ENCODE measurements at regions not wholly inside any gene's neighbourhood (a gene's known extent, or its start where the extent isn't known, plus 50 kb on each side); places are given as distances from the start of the nearest gene placed in this dataset.

GRCh38 chr15:39312984-39313383, 267.9 kb upstream of the THBS1 start:
- H2AFZ ChIP-seq (ENCODE audit: low read length): no peak overlapping the region
- H3K27ac ChIP-seq (ENCODE audit: low read depth, low read length, poor library complexity, severe bottlenecking): no peak overlapping the region
- no peaks in the 10 kb centered on the region for H4K20me1 ChIP-seq (ENCODE audit: insufficient read depth, low read length)
- no peaks in the 10 kb centered on the region for H3K9me3 ChIP-seq (ENCODE audit: low read length)
- CTCF ChIA-PET (ENCODE audit: unreplicated experiment): no interaction called here
- H3K4me1 ChIP-seq (ENCODE audit: insufficient read depth, low read length, poor library complexity, severe bottlenecking): no peaks in the 10 kb centered on the region
- TF ChIP-seq EZH2phosphoT487 (IDR thresholded peaks at IDR 0.05; ENCODE audit: borderline replicate concordance, low read depth, low read length) (no peak), CTCF (conservative IDR thresholded peaks at IDR 0.05; ENCODE audit: low read length) (peak; percentile 25; the same call in 1 of the 2 replicates)
- DNase-seq (ENCODE audit: low spot score): peak; percentile 8
- BruUV-seq (replicated peaks): no TSS peak
- POLR2A ChIA-PET: no interaction called here
- no peaks in the 10 kb centered on the region for H3K9me2 ChIP-seq (ENCODE audit: insufficient read depth, low read length)
- H3K36me3 ChIP-seq (ENCODE audit: insufficient read depth, low read length): no peaks in the 10 kb centered on the region
- H3K79me2 ChIP-seq (ENCODE audit: insufficient read depth, low read depth, low read length): no peaks in the 10 kb centered on the region
- no peak overlapping the region for H3K4me2 ChIP-seq (ENCODE audit: low read length)
- intact Hi-C loops (cut with micrococcal nuclease; ENCODE audit: unreplicated experiment): no loop called here
- H3K4me3 ChIP-seq (ENCODE audit: low read depth, low read length, poor library complexity, severe bottlenecking): no peak overlapping the region

- BruUV-seq (replicated peaks): no TSS peak
- no peaks in the 10 kb centered on the region for H3K9me3 ChIP-seq (ENCODE audit: low read length)
- no peak overlapping the region for H3K27ac ChIP-seq (ENCODE audit: low read depth, low read length, poor library complexity, severe bottlenecking)
- H3K36me3 ChIP-seq (ENCODE audit: insufficient read depth, low read length): no peaks in the 10 kb centered on the region
- DNase-seq (ENCODE audit: low spot score): no peak
- H3K4me2 ChIP-seq (ENCODE audit: low read length): no peak overlapping the region
- H3K9me2 ChIP-seq (ENCODE audit: insufficient read depth, low read length): no peaks in the 10 kb centered on the region
- H2AFZ ChIP-seq (ENCODE audit: low read length): no peak overlapping the region
- intact Hi-C loops (cut with micrococcal nuclease; ENCODE audit: unreplicated experiment): no loop called here
- H3K79me2 ChIP-seq (ENCODE audit: insufficient read depth, low read depth, low read length): no peaks in the 10 kb centered on the region
- POLR2A ChIA-PET: interaction anchor here (1.6 kb wide), 1 partner anchor 10 kb away, joined by 7 read pairs; no protein-coding TSS in a partner anchor
- TF ChIP-seq EZH2phosphoT487 (IDR thresholded peaks at IDR 0.05; ENCODE audit: borderline replicate concordance, low read depth, low read length): no peak
- no peak for TF ChIP-seq CTCF (conservative IDR thresholded peaks at IDR 0.05; ENCODE audit: low read length)
- H3K4me1 ChIP-seq (ENCODE audit: insufficient read depth, low read length, poor library complexity, severe bottlenecking): no peaks in the 10 kb centered on the region
- CTCF ChIA-PET (ENCODE audit: unreplicated experiment): no interaction called here
- H4K20me1 ChIP-seq (ENCODE audit: insufficient read depth, low read length): no peaks in the 10 kb centered on the region
- H3K4me3 ChIP-seq (ENCODE audit: low read depth, low read length, poor library complexity, severe bottlenecking): no peak overlapping the region
Observed at GRCh38 chr15:39313467-39313866, 267.4 kb upstream of the THBS1 start.

- no peaks in the 10 kb centered on the region for H3K9me2 ChIP-seq (ENCODE audit: insufficient read depth, low read length)
- H3K79me2 ChIP-seq (ENCODE audit: insufficient read depth, low read depth, low read length): no peaks in the 10 kb centered on the region
- H3K9me3 ChIP-seq (ENCODE audit: low read length): no peaks in the 10 kb centered on the region
- H4K20me1 ChIP-seq (ENCODE audit: insufficient read depth, low read length): no peaks in the 10 kb centered on the region
- TF ChIP-seq EZH2phosphoT487 (IDR thresholded peaks at IDR 0.05; ENCODE audit: borderline replicate concordance, low read depth, low read length) (no peak), CTCF (conservative IDR thresholded peaks at IDR 0.05; ENCODE audit: low read length) (no peak)
- no peak overlapping the region for H3K4me2 ChIP-seq (ENCODE audit: low read length)
- intact Hi-C loops (cut with micrococcal nuclease; ENCODE audit: unreplicated experiment): no loop called here
- ChIA-PET POLR2A (interaction anchor here (0.5 to 1.6 kb wide), 2 partner anchors 11 to 471 kb away, joined by 4 to 7 read pairs; no protein-coding TSS in a partner anchor), CTCF (ENCODE audit: unreplicated experiment) (no interaction called here)
- no peak overlapping the region for H3K27ac ChIP-seq (ENCODE audit: low read depth, low read length, poor library complexity, severe bottlenecking)
- no peak overlapping the region for H3K4me3 ChIP-seq (ENCODE audit: low read depth, low read length, poor library complexity, severe bottlenecking)
- no peak for DNase-seq (ENCODE audit: low spot score)
- H2AFZ ChIP-seq (ENCODE audit: low read length): no peak overlapping the region
- no TSS peak for BruUV-seq (replicated peaks)
- no peaks in the 10 kb centered on the region for H3K4me1 ChIP-seq (ENCODE audit: insufficient read depth, low read length, poor library complexity, severe bottlenecking)
- no peaks in the 10 kb centered on the region for H3K36me3 ChIP-seq (ENCODE audit: insufficient read depth, low read length)
Observed at GRCh38 chr15:39313881-39314280, 267.0 kb upstream of the THBS1 start.

All from OCI-LY7 (cell line).